ENCODE measurements at regions not wholly inside any gene's neighbourhood (a gene's known extent, or its start where the extent isn't known, plus 50 kb on each side); places are given as distances from the start of the nearest gene placed in this dataset.
"Not testable (repeated sequence)": the region's sequence is repeated elsewhere in the genome, so short reads cannot be mapped to it uniquely, and the experiment has no call there.

DNA sequence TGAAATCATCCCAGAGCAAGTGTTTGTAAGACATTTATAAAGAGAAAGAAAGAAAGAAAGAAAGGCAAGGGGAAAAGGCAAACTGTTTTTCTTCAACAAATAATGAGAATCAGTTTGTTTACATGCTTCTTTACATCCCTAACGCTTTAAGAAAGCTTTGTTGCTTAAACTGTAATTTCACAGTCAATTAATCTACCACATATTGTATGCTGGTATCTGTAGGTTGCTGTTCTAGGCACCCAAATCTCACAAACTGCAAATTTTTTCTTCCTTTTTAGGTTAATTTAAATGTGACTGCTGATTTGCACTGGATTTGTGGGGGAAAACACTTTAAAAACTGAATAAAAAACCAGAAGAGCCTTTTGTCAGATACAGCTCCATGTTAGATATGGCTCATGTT, 384.2 kb downstream of the ATP23 start:
- 42 to 62% (median 58%) methylated on average over 1 of the region's 1 CpG for WGBS, 3 donors
- no peaks in the 10 kb centered on the region for H3K4me1 ChIP-seq
- TF ChIP-seq, protein P1, sequence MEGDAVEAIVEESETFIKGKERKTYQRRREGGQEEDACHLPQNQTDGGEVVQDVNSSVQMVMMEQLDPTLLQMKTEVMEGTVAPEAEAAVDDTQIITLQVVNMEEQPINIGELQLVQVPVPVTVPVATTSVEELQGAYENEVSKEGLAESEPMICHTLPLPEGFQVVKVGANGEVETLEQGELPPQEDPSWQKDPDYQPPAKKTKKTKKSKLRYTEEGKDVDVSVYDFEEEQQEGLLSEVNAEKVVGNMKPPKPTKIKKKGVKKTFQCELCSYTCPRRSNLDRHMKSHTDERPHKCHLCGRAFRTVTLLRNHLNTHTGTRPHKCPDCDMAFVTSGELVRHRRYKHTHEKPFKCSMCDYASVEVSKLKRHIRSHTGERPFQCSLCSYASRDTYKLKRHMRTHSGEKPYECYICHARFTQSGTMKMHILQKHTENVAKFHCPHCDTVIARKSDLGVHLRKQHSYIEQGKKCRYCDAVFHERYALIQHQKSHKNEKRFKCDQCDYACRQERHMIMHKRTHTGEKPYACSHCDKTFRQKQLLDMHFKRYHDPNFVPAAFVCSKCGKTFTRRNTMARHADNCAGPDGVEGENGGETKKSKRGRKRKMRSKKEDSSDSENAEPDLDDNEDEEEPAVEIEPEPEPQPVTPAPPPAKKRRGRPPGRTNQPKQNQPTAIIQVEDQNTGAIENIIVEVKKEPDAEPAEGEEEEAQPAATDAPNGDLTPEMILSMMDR (IDR thresholded peaks at IDR 0.05), result no peak
- H3K27me3 ChIP-seq (ENCODE audit: insufficient read depth in 3 of 3, low read length in 2 of 3), result no peaks in the 10 kb centered on the region
- no peak for DNase-seq
- no peaks in the 10 kb centered on the region for H3K36me3 ChIP-seq (ENCODE audit: insufficient read depth in 1 of 2, low read depth in 1 of 2)
- ATAC-seq, result no peak
- no peak overlapping the region for H3K4me3 ChIP-seq
- no peaks in the 10 kb centered on the region for H3K9me3 ChIP-seq
- intact Hi-C loops (cut with DNase I), result no loop called here
- no peak overlapping the region for H3K27ac ChIP-seq

DNA sequence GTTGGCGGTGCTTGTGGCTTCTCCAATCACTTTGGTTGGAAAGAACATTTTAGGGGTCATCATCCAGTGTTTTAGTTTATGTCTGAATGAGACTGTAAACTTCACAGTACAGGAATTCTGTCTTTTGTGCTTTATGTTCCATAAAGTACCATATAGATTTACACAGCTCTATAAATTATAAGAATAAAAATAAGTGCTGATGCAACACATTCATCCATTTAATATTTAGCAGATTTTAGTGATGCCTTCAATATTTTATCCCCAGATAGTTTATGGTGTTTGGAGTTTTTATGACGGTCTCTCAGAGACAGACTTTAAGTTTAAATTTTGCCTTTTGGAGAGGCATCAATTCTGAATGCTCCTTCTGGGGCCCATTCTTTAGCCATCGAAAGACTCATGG, 385.2 kb downstream of the ATP23 start:
- DNase-seq (no peak), ATAC-seq (no peak)
- H3K27me3 ChIP-seq (ENCODE audit: insufficient read depth in 3 of 3, low read length in 2 of 3), result no peaks in the 10 kb centered on the region
- no peak overlapping the region for H3K27ac ChIP-seq
- TF ChIP-seq, protein P1 (IDR thresholded peaks at IDR 0.05), result no peak
- intact Hi-C loops (cut with DNase I), result no loop called here
- H3K4me3 ChIP-seq, result no peak overlapping the region
- no peaks in the 10 kb centered on the region for H3K36me3 ChIP-seq (ENCODE audit: insufficient read depth in 1 of 2, low read depth in 1 of 2)
- 90 to 94% (median 91%) methylated on average over 3 of the region's 3 CpGs for WGBS, 3 donors
- no peaks in the 10 kb centered on the region for H3K4me1 ChIP-seq
- H3K9me3 ChIP-seq, result no peaks in the 10 kb centered on the region

DNA sequence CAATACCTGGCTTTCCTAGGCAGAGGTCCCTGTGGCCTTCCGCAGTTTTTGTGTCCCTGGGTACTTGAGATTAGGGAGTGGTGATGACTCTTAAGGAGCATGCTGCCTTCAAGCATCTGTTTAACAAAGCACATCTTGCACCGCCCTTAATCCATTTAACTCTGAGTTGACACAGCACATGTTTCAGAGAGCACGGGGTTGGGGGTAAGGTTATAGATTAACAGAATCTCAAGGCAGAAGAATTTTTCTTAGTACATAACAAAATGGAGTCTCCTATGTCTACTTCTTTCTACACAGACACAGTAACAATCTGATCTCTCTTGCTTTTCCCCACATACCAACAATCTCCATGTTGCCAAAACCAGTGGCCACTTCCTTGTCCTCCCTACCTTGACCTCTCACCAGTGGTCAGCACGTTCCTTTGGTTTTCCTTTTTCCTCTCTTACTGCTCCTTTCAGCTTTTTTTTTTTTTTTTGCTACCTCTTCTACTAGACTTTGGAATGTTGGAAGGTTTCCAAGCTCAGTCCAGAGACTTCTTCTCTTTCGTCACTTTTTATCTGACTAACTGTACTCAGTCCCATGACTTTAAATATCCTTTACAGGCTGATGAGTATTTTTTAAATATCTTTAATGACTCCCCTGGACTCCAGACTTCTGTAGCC, 395.3 kb downstream of the ATP23 start:
- ATAC-seq; H3K4me1 ChIP-seq; H3K27ac ChIP-seq; intact Hi-C loops (cut with DNase I); H3K36me3 ChIP-seq (ENCODE audit: insufficient read depth in 1 of 2, low read depth in 1 of 2); H3K4me3 ChIP-seq; H3K9me3 ChIP-seq; DNase-seq; H3K27me3 ChIP-seq (ENCODE audit: insufficient read depth in 3 of 3, low read length in 2 of 3): not testable (repeated sequence)
- WGBS, 3 donors, result 22 to 40% (median 28%) methylated on average over 2 of the region's 5 CpGs

DNA sequence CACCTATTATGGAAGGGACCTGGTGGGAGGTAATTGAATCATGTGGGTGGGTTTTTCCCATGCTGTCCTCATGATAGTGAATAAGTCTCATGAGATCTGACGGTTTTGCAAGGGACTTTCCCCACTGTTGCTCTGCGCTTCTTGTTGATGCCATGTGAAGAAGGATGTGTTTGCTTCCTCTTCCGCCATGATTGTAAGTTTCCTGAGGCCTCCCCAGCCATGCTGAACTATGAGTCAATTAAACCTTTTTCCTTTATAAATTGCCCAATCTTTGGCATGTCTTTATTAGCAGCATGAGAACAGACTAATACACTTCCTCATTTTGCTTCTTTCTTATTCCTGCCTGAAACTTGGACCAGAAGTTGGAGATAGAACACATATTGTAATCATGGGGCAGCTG, 396.2 kb downstream of the ATP23 start:
- ATAC-seq; H3K4me1 ChIP-seq; H3K27me3 ChIP-seq (ENCODE audit: insufficient read depth in 3 of 3, low read length in 2 of 3); H3K9me3 ChIP-seq; DNase-seq; H3K27ac ChIP-seq; H3K4me3 ChIP-seq; H3K36me3 ChIP-seq (ENCODE audit: insufficient read depth in 1 of 2, low read depth in 1 of 2); intact Hi-C loops (cut with DNase I): not testable (repeated sequence)
- 79 to 92% (median 87%) methylated on average over 3 of the region's 3 CpGs for WGBS, 3 donors

DNA sequence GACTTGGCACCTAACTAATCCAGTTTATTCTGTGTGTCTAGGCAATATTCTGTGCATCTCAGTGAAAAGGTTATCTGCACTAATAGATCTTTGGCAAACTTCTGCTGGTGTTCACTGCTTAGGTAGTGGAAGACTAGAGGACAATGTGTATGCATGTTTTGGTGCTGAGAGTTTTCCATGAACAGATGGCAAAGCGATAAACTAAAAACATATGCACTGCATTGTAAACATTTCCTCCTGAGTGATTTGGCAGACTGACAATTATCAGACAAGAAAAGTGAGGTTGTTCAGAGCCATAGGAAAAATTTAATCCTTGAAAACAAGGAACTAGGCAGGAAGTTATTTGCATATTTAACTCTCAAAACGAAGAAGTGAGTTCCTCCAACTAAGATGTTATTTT, 400.4 kb downstream of the ATP23 start:
- no peak for ATAC-seq
- no peak overlapping the region for H3K27ac ChIP-seq
- H3K4me3 ChIP-seq, result no peak overlapping the region
- intact Hi-C loops (cut with DNase I), result loop anchor here in 1 of 2 donors (5.0 kb wide), 1 partner anchor 826 kb away; no protein-coding TSS in a partner anchor
- H3K9me3 ChIP-seq, result no peaks in the 10 kb centered on the region
- H3K4me1 ChIP-seq, result peaks cover 4% of the 10 kb centered on the region
- no peak for DNase-seq
- TF ChIP-seq, protein P1 (IDR thresholded peaks at IDR 0.05), result no peak
- 58 to 65% (median 62%) methylated on average over 2 of the region's 2 CpGs for WGBS, 3 donors
- H3K27me3 ChIP-seq (ENCODE audit: insufficient read depth in 3 of 3, low read length in 2 of 3), result no peaks in the 10 kb centered on the region
- H3K36me3 ChIP-seq (ENCODE audit: insufficient read depth in 1 of 2, low read depth in 1 of 2), result no peaks in the 10 kb centered on the region

DNA sequence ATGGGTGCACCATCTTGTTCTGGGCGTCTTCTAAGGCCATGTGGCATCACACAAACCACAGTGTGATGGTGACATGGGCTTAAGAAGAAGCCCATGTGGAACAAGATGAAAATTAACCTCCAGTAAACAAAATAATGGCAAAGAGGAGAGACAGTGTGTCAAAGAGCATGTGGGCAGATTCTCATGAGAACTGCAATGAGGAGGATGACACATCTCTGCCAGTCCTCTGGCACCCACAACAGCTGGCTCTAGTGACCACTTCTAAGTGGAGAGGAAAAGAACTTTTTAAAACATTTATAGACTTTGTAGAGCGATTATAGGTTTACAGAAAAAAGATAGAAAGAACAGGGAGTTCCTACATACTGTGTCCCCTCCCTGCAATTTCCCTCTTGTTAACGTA, 401.4 kb downstream of the ATP23 start:
- no peak overlapping the region for H3K4me3 ChIP-seq
- no peaks in the 10 kb centered on the region for H3K36me3 ChIP-seq (ENCODE audit: insufficient read depth in 1 of 2, low read depth in 1 of 2)
- H3K27me3 ChIP-seq (ENCODE audit: insufficient read depth in 3 of 3, low read length in 2 of 3), result no peaks in the 10 kb centered on the region
- peaks cover 4% of the 10 kb centered on the region for H3K4me1 ChIP-seq
- no peak overlapping the region for H3K27ac ChIP-seq
- WGBS, 3 donors, result 85 to 91% (median 90%) methylated on average over 3 of the region's 3 CpGs
- intact Hi-C loops (cut with DNase I), result loop anchor here in 1 of 2 donors (5.0 kb wide), 1 partner anchor 825 kb away; no protein-coding TSS in a partner anchor
- TF ChIP-seq, protein P1 (IDR thresholded peaks at IDR 0.05), result no peak
- DNase-seq (no peak), ATAC-seq (no peak)
- H3K9me3 ChIP-seq, result no peaks in the 10 kb centered on the region
